Ovary (tissue), 7 donors: ENCODE measurements at regions not wholly inside any gene's neighbourhood (a gene's known extent, or its start where the extent isn't known, plus 50 kb on each side); places are given as distances from the start of the nearest gene placed in this dataset.

Source experiments
- DNase-seq, 5 donors: peaks; one replicate each; pipeline ENCODE4 v3.0.0-alpha.2; 2019 to 2020
- H3K27ac ChIP-seq, 2 donors: fragments of 200-600 bp; one replicate each; pipeline versions ENCODE4 v1.5.1 to v1.8.0; 2019 to 2022
- H3K27me3 ChIP-seq: fragments of 200-600 bp; one replicate; pipeline ENCODE4 v1.8.0; 2022
- H3K36me3 ChIP-seq: fragments of 200-600 bp; sonication (generic); one replicate; pipeline ENCODE4 v1.5.1; 2019
- H3K4me1 ChIP-seq: one replicate; pipeline ENCODE4 v1.8.1; 2013; ENCODE audit warnings: mild to moderate bottlenecking, moderate library complexity; ENCODE audit not compliant: insufficient read depth
- H3K4me3 ChIP-seq: fragments of 200-600 bp; sonication (generic); one replicate; pipeline ENCODE4 v1.5.1; 2017
- H3K9me3 ChIP-seq, 2 donors: fragments of 200-600 bp in 1 of 2; sonication (generic) in 1 of 2; one replicate each; pipeline versions ENCODE4 v1.5.1 to v1.8.1; 2013 to 2019; ENCODE audit warnings: mild to moderate bottlenecking in 1 of 2, moderate library complexity in 1 of 2
- EP300 ChIP-seq: sonication (generic); formaldehyde crosslinking; IDR thresholded peaks from one replicate; pipeline ENCODE4 v1.6.1; 2017; ENCODE audit warnings: antibody characterized with exemption
- POLR2A ChIP-seq: fragments of 450-650 bp; IDR thresholded peaks from one replicate; pipeline ENCODE4 v1.6.1; 2017; ENCODE audit warnings: antibody characterized with exemption, mild to moderate bottlenecking, moderate library complexity
- WGBS, 3 donors: extraction: QIAGEN DNeasy Blood & Tissue Kit in 1 of 3; methylation state at CpG; one replicate each; pipeline versions ENCODE4 v1.1.5 to v1.1.7; 2013 to 2017; 5-methylcytosine and 5-hydroxymethylcytosine counted together
- intact Hi-C, 4 donors: fragments of 100-400 bp; cut with DNase I; formaldehyde crosslinking; loops; one replicate each; pipeline versions ENCODE4 v1.11.0 to v1.15.1; 2022 to 2023
- TF ChIP-seq, protein P1 (sequence below), 3 donors: fragments of 450-650 bp in 2 of 3; fragments of 200-600 bp in 1 of 3; IDR thresholded peaks; one replicate each; pipeline versions ENCODE4 v1.5.1 to v1.8.0; 2016 to 2022; ENCODE audit warnings: antibody characterized with exemption in 3 of 3, mild to moderate bottlenecking in 1 of 3
- donor health status: DM: no; HTN: no; CAD: no; lungs with moderate emphysema.
- donor health status: DM: no; HTN: no; CAD: no.
- donor health status: Bipolar disorder and iron deficiency.
- donor health status: DM: no; HTN: no; CAD: no.
- donor health status: DM: yes; HTN: yes; CAD: no.

GRCh38 chr2:236408090-236408489 lies 143.9 kb upstream of the ASB18 start:
- no peak for TF ChIP-seq POLR2A
- TF ChIP-seq EP300 = no peak
- TF ChIP-seq, protein P1, sequence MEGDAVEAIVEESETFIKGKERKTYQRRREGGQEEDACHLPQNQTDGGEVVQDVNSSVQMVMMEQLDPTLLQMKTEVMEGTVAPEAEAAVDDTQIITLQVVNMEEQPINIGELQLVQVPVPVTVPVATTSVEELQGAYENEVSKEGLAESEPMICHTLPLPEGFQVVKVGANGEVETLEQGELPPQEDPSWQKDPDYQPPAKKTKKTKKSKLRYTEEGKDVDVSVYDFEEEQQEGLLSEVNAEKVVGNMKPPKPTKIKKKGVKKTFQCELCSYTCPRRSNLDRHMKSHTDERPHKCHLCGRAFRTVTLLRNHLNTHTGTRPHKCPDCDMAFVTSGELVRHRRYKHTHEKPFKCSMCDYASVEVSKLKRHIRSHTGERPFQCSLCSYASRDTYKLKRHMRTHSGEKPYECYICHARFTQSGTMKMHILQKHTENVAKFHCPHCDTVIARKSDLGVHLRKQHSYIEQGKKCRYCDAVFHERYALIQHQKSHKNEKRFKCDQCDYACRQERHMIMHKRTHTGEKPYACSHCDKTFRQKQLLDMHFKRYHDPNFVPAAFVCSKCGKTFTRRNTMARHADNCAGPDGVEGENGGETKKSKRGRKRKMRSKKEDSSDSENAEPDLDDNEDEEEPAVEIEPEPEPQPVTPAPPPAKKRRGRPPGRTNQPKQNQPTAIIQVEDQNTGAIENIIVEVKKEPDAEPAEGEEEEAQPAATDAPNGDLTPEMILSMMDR (IDR thresholded peaks at IDR 0.05) = no peak
- Histone ChIP-seq H3K4me1 (no peaks in the 10 kb centered on the region), H3K27me3 (no peaks in the 10 kb centered on the region), H3K4me3 (no peak overlapping the region), H3K27ac (no peak overlapping the region), H3K9me3 (no peaks in the 10 kb centered on the region), H3K36me3 (no peaks in the 10 kb centered on the region)
- WGBS, 3 donors = 93 to 96% (median 94%) methylated on average over 7 of the region's 7 CpGs
- intact Hi-C loops = no loop called here
- no peak for DNase-seq

DNA sequence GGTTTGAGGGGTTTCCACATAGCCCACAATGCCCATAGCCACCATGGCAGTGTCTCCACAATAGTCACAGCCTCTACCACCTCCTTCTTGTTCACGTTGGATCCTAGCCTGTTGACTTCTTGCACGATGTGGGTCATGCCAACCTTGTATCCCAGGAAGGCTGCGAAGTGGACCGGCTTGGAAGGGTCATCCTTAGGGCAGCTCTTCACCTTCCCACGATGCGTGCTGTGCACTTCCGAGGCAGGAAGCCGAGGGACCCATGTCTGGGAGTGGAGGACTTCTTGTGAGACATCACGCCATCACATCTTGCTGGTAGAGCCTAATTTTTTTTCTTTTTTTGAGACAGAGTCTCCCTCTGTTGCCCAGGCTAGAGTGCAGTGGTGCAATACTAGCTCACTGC lies 144.6 kb upstream of the ASB18 start:
- intact Hi-C loops = no loop called here
- Histone ChIP-seq H3K9me3 (no peaks in the 10 kb centered on the region), H3K36me3 (no peaks in the 10 kb centered on the region), H3K27me3 (no peaks in the 10 kb centered on the region), H3K4me3 (no peak overlapping the region), H3K27ac (no peak overlapping the region), H3K4me1 (no peaks in the 10 kb centered on the region)
- TF ChIP-seq POLR2A (no peak), EP300 (no peak)
- TF ChIP-seq, protein P1 (IDR thresholded peaks at IDR 0.05) = no peak
- no peak for DNase-seq
- 94 to 97% (median 95%) methylated on average over 9 of the region's 9 CpGs for WGBS, 3 donors

DNA sequence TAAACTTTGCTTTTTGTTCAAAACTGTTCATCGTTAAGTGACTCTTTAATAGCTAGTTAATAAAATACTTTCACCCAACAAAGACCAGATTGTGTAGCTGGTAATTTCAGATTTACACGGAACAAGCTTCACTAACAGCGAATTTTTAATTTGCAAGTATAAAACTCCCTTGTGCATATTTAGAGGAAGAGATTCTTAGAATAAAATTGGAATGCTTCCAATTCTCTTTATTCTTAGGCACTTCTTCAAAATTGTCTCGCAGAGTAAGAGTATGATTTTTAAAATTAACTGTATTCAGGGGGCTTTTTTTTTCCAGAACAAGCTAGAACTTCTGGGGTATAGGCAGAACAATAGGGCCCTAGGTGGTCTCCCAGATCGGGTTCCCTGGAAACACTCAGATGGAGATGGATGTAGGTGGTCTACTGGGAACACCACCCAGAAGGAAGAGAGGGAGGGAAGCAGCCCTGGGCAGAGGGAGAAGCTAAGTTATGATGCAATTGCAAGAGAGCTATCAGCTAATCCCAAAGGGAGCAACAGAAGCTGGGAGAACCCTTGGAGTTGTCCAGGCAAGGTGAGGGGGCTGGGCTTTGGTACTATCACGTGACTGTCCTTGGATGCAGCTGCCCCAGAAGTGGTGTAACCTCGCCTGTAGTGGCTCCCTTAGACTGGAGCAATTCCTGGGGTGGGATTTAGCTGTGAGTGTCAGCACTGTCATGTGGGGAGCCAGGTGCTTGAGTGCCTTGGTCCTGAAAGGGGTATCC lies 151.7 kb upstream of the ASB18 start:
- Histone ChIP-seq H3K9me3 (no peaks in the 10 kb centered on the region), H3K4me1 (no peaks in the 10 kb centered on the region), H3K36me3 (no peaks in the 10 kb centered on the region), H3K27ac (no peak overlapping the region), H3K27me3 (no peaks in the 10 kb centered on the region), H3K4me3 (no peak overlapping the region)
- no peak for TF ChIP-seq EP300
- TF ChIP-seq, protein P1 (IDR thresholded peaks at IDR 0.05) = no peak
- intact Hi-C loops = no loop called here
- WGBS, 3 donors = 55 to 59% (median 58%) methylated on average over 7 of the region's 7 CpGs
- no peak for DNase-seq

GRCh38 chr2:236417150-236417549 lies 152.5 kb upstream of the ACKR3 start:
- Histone ChIP-seq H3K4me1 (no peaks in the 10 kb centered on the region), H3K4me3 (no peak overlapping the region), H3K27me3 (no peaks in the 10 kb centered on the region), H3K36me3 (no peaks in the 10 kb centered on the region), H3K9me3 (no peaks in the 10 kb centered on the region), H3K27ac (no peak overlapping the region)
- 61 to 62% (median 61%) methylated on average over 6 of the region's 6 CpGs for WGBS, 3 donors
- intact Hi-C loops = no loop called here
- no peak for DNase-seq
- TF ChIP-seq, protein P1 (IDR thresholded peaks at IDR 0.05) = no peak
- TF ChIP-seq POLR2A = no peak
- no peak for TF ChIP-seq EP300
